ENCODE measurements at regions not wholly inside any gene's neighbourhood (a gene's known extent, or its start where the extent isn't known, plus 50 kb on each side); places are given as distances from the start of the nearest gene placed in this dataset.
"Not testable (repeated sequence)": the region's sequence is repeated elsewhere in the genome, so short reads cannot be mapped to it uniquely, and the experiment has no call there.

- no peak for TF ChIP-seq CTCF (IDR thresholded peaks at IDR 0.05; ENCODE audit: insufficient read depth, low read depth, low read length, missing control alignments)
- DNase-seq (ENCODE audit: low read depth), result no peak
- no peak overlapping the region for H3K4me3 ChIP-seq (ENCODE audit: low read depth, low read length)
These were observed 688.0 kb upstream of the CTNND2 start for GRCh38 chr5:12592228-12592627.

- H3K4me3 ChIP-seq (ENCODE audit: low read depth, low read length), result no peak overlapping the region
- TF ChIP-seq CTCF (IDR thresholded peaks at IDR 0.05; ENCODE audit: insufficient read depth, low read depth, low read length, missing control alignments), result no peak
- DNase-seq (ENCODE audit: low read depth), result no peak
These were observed 682.2 kb upstream of the CTNND2 start for GRCh38 chr5:12586406-12586805.

- not testable (repeated sequence) for DNase-seq (ENCODE audit: low read depth); H3K4me3 ChIP-seq (ENCODE audit: low read depth, low read length)
These were observed 674.6 kb upstream of the CTNND2 start for GRCh38 chr5:12578803-12579202.

- DNase-seq (ENCODE audit: low read depth); H3K4me3 ChIP-seq (ENCODE audit: low read depth, low read length): not testable (repeated sequence)
These were observed 672.7 kb upstream of the CTNND2 start for GRCh38 chr5:12576953-12577352.

GRCh38 chr5:12574298-12575093, 670.2 kb upstream of the CTNND2 start:
- H3K4me3 ChIP-seq (ENCODE audit: low read depth, low read length); DNase-seq (ENCODE audit: low read depth): not testable (repeated sequence)

- not testable (repeated sequence) for H3K4me3 ChIP-seq (ENCODE audit: low read depth, low read length); DNase-seq (ENCODE audit: low read depth)
These were observed 669.7 kb upstream of the CTNND2 start for GRCh38 chr5:12573916-12574297.

GRCh38 chr5:12570688-12571087, 666.4 kb upstream of the CTNND2 start:
- H3K4me3 ChIP-seq (ENCODE audit: low read depth, low read length), result no peak overlapping the region
- DNase-seq (ENCODE audit: low read depth), result no peak
- TF ChIP-seq CTCF (IDR thresholded peaks at IDR 0.05; ENCODE audit: insufficient read depth, low read depth, low read length, missing control alignments), result no peak

- TF ChIP-seq CTCF (IDR thresholded peaks at IDR 0.05; ENCODE audit: insufficient read depth, low read depth, low read length, missing control alignments), result no peak
- H3K4me3 ChIP-seq (ENCODE audit: low read depth, low read length), result no peak overlapping the region
- DNase-seq (ENCODE audit: low read depth), result no peak
These were observed 662.2 kb upstream of the CTNND2 start for GRCh38 chr5:12566441-12566840.

- H3K4me3 ChIP-seq (ENCODE audit: low read depth, low read length), result no peak overlapping the region
- no peak for TF ChIP-seq CTCF (IDR thresholded peaks at IDR 0.05; ENCODE audit: insufficient read depth, low read depth, low read length, missing control alignments)
- no peak for DNase-seq (ENCODE audit: low read depth)
These were observed 652.8 kb upstream of the CTNND2 start for GRCh38 chr5:12557012-12557411.

Measured in GM12865 (cell line).